ENCODE measurements at regions not wholly inside any gene's neighbourhood (a gene's known extent, or its start where the extent isn't known, plus 50 kb on each side); places are given as distances from the start of the nearest gene placed in this dataset.

GRCh38 chr12:76636121-76636692 is 76.6 kb upstream of the OSBPL8 start (continued):
- TF ChIP-seq PKNOX1 (IDR thresholded peaks at IDR 0.05) (no peak), IKZF1 (conservative IDR thresholded peaks at IDR 0.05) (no peak), RAD51 (IDR thresholded peaks at IDR 0.05) (no peak), CHD2 (IDR thresholded peaks at IDR 0.05; ENCODE audit: borderline replicate concordance, low read depth, low read length) (no peak), BACH1 (IDR thresholded peaks at IDR 0.05; ENCODE audit: borderline replicate concordance) (no peak), LARP7 (IDR thresholded peaks at IDR 0.05) (no peak), RBBP5 (conservative IDR thresholded peaks at IDR 0.05) (no peak), BHLHE40 (IDR thresholded peaks at IDR 0.05; ENCODE audit: borderline replicate concordance in 1 of 2, low read depth in 2 of 2, low read length in 1 of 2) (no peak), MXI1 (IDR thresholded peaks at IDR 0.05; ENCODE audit: low read depth, low read length) (no peak), ATF2 (IDR thresholded peaks at IDR 0.05; ENCODE audit: low read length) (peak; percentile 29; the same call in 1 of the 2 replicates), BCL11A (IDR thresholded peaks at IDR 0.05; ENCODE audit: low read depth, low read length) (no peak), E4F1 (IDR thresholded peaks at IDR 0.05; ENCODE audit: borderline replicate concordance, partially characterized antibody) (no peak), NFYA (IDR thresholded peaks at IDR 0.05; ENCODE audit: borderline replicate concordance, low read depth, low read length) (no peak)
